HUES48 (cell line): ENCODE measurements at regions not wholly inside any gene's neighbourhood (a gene's known extent, or its start where the extent isn't known, plus 50 kb on each side); places are given as distances from the start of the nearest gene placed in this dataset.
A peak's percentile ranks its signal among the peaks of the same experiment; 100 is the strongest.

Experiments
- H3K27ac ChIP-seq: one replicate; pipeline ENCODE4 v1.7.0; 2013; ENCODE audit warnings: low read depth, low read length, inconsistent platforms
- H3K27me3 ChIP-seq: 2 replicates; pipeline ENCODE4 v1.6.1; 2013; ENCODE audit warnings: mild to moderate bottlenecking, low read length; ENCODE audit not compliant: control insufficient read depth, insufficient read depth
- H3K36me3 ChIP-seq: 2 replicates; pipeline ENCODE4 v1.6.1; 2013; ENCODE audit warnings: low read length; ENCODE audit not compliant: control insufficient read depth, insufficient read depth
- H3K4me1 ChIP-seq: 2 replicates; pipeline ENCODE4 v1.6.1; 2013; ENCODE audit warnings: mild to moderate bottlenecking, low read length; ENCODE audit not compliant: control insufficient read depth, insufficient read depth
- H3K4me3 ChIP-seq: 2 replicates; pipeline ENCODE4 v1.5.1; 2013; ENCODE audit warnings: mild to moderate bottlenecking, low read depth, low read length
- H3K9ac ChIP-seq: 2 replicates; pipeline ENCODE4 v1.6.1; 2013; ENCODE audit warnings: mild to moderate bottlenecking, low read depth, low read length, moderate library complexity
- H3K9me3 ChIP-seq: 2 replicates; pipeline ENCODE4 v1.6.1; 2013; ENCODE audit warnings: low read length; ENCODE audit not compliant: control insufficient read depth, insufficient read depth

GRCh38 chr15:69813881-69814280, 283.8 kb downstream of the TLE3 start:
- H3K4me1 ChIP-seq: peaks cover 9% of the 10 kb centered on the region; the same call in 1 of the 2 replicates
- H3K4me3 ChIP-seq: no peak overlapping the region
- no peak overlapping the region for H3K9ac ChIP-seq
- no peak overlapping the region for H3K27ac ChIP-seq
- no peaks in the 10 kb centered on the region for H3K36me3 ChIP-seq
- no peaks in the 10 kb centered on the region for H3K9me3 ChIP-seq
- no peaks in the 10 kb centered on the region for H3K27me3 ChIP-seq

- Histone ChIP-seq H3K9me3 (no peaks in the 10 kb centered on the region), H3K27me3 (0 out of 2 replicates have a peak, but pooled peaks cover 6% of the 10 kb centered on the region), H3K4me1 (peaks cover 9% of the 10 kb centered on the region; the same call in 1 of the 2 replicates), H3K27ac (no peak overlapping the region), H3K36me3 (no peaks in the 10 kb centered on the region), H3K4me3 (no peak overlapping the region), H3K9ac (no peak overlapping the region)
These were observed 282.8 kb downstream of the TLE3 start for GRCh38 chr15:69814932-69815331.

GRCh38 chr15:69815793-69816192, 281.9 kb downstream of the TLE3 start:
- Histone ChIP-seq H3K27me3 (0 out of 2 replicates have a peak, but pooled peaks cover 6% of the 10 kb centered on the region), H3K9ac (no peak overlapping the region), H3K27ac (no peak overlapping the region), H3K4me3 (no peak overlapping the region), H3K9me3 (no peaks in the 10 kb centered on the region), H3K4me1 (peaks cover 12% of the 10 kb centered on the region; the same call in 1 of the 2 replicates), H3K36me3 (no peaks in the 10 kb centered on the region)

- Histone ChIP-seq H3K27me3 (0 out of 2 replicates have a peak, but pooled peaks cover 6% of the 10 kb centered on the region), H3K36me3 (no peaks in the 10 kb centered on the region), H3K27ac (no peak overlapping the region), H3K4me1 (peaks cover 15% of the 10 kb centered on the region; the same call in 1 of the 2 replicates), H3K4me3 (no peak overlapping the region), H3K9me3 (no peaks in the 10 kb centered on the region), H3K9ac (no peak overlapping the region)
These were observed 281.2 kb downstream of the TLE3 start for GRCh38 chr15:69816522-69816921.

- Histone ChIP-seq H3K4me3 (no peak overlapping the region), H3K27me3 (0 out of 2 replicates have a peak, but pooled peaks cover 6% of the 10 kb centered on the region)
These were observed 279.2 kb downstream of the TLE3 start for GRCh38 chr15:69818529-69818928.

GRCh38 chr15:69819371-69819770, 278.3 kb downstream of the TLE3 start:
- Histone ChIP-seq H3K9ac (no peak overlapping the region), H3K27ac (no peak overlapping the region), H3K36me3 (no peaks in the 10 kb centered on the region), H3K4me3 (no peak overlapping the region), H3K27me3 (0 out of 2 replicates have a peak, but pooled peaks cover 6% of the 10 kb centered on the region), H3K9me3 (no peaks in the 10 kb centered on the region), H3K4me1 (peaks cover 6% of the 10 kb centered on the region; the same call in 1 of the 2 replicates)

More at GRCh38 chr15:69818529-69818928, 279.2 kb downstream of the TLE3 start:
- peaks cover 10% of the 10 kb centered on the region; the same call in 1 of the 2 replicates for H3K4me1 ChIP-seq
- no peaks in the 10 kb centered on the region for H3K36me3 ChIP-seq
- no peak overlapping the region for H3K9ac ChIP-seq
- H3K27ac ChIP-seq: no peak overlapping the region
- H3K9me3 ChIP-seq: no peaks in the 10 kb centered on the region

GRCh38 chr15:69820819-69821218, 276.9 kb downstream of the TLE3 start:
- H3K9me3 ChIP-seq: no peaks in the 10 kb centered on the region
- H3K4me3 ChIP-seq: no peak overlapping the region
- peak overlapping the region; percentile 68 for H3K27ac ChIP-seq
- H3K27me3 ChIP-seq: 0 out of 2 replicates have a peak, but pooled peaks cover 6% of the 10 kb centered on the region
- H3K9ac ChIP-seq: no peak overlapping the region
- no peaks in the 10 kb centered on the region for H3K36me3 ChIP-seq
- H3K4me1 ChIP-seq: peaks cover 6% of the 10 kb centered on the region; the same call in 1 of the 2 replicates

- Histone ChIP-seq H3K4me1 (peaks cover 17% of the 10 kb centered on the region), H3K36me3 (no peaks in the 10 kb centered on the region), H3K9ac (no peak overlapping the region), H3K27ac (no peak overlapping the region), H3K4me3 (no peak overlapping the region), H3K9me3 (no peaks in the 10 kb centered on the region), H3K27me3 (0 out of 2 replicates have a peak, but pooled peaks cover 6% of the 10 kb centered on the region)
These were observed 274.4 kb downstream of the TLE3 start for GRCh38 chr15:69823223-69823907.

GRCh38 chr15:69824075-69824876, 273.4 kb downstream of the TLE3 start:
- Histone ChIP-seq H3K4me3 (no peak overlapping the region), H3K4me1 (peaks cover 17% of the 10 kb centered on the region), H3K27ac (no peak overlapping the region), H3K9ac (no peak overlapping the region), H3K27me3 (0 out of 2 replicates have a peak, but pooled peaks cover 6% of the 10 kb centered on the region), H3K36me3 (no peaks in the 10 kb centered on the region), H3K9me3 (no peaks in the 10 kb centered on the region)

- H3K36me3 ChIP-seq: no peaks in the 10 kb centered on the region
- H3K4me3 ChIP-seq: no peak overlapping the region
- no peak overlapping the region for H3K9ac ChIP-seq
- no peak overlapping the region for H3K27ac ChIP-seq
- H3K27me3 ChIP-seq: 0 out of 2 replicates have a peak, but pooled peaks cover under 1% of the 10 kb centered on the region
- no peaks in the 10 kb centered on the region for H3K9me3 ChIP-seq
- peaks cover 17% of the 10 kb centered on the region for H3K4me1 ChIP-seq
These were observed 272.8 kb downstream of the TLE3 start for GRCh38 chr15:69824877-69825406.
